ENCODE measurements at regions not wholly inside any gene's neighbourhood (a gene's known extent, or its start where the extent isn't known, plus 50 kb on each side); places are given as distances from the start of the nearest gene placed in this dataset.

DNA sequence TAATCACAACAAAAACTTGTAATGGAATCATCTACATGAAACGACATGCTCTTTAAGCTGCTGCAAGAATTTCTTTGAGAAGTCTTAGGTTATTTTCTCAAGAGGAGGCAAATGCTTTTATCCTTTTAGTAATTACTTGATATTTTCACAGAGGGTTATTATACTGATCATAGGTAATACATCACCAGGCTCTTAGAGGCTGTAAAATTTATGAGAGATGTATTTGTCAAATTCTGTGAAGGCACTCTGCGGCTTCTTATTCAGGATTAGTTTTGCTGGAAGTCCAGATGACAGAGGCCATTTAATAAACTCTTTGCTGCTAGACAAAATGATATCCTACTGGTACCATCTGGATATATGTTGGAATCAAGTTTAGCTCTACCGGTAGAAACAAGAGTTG lies 624.3 kb upstream of the BRINP3 start:
- no peak overlapping the region for H3K4me3 ChIP-seq (ENCODE audit: low read depth, low read length)
- TF ChIP-seq, protein P1, sequence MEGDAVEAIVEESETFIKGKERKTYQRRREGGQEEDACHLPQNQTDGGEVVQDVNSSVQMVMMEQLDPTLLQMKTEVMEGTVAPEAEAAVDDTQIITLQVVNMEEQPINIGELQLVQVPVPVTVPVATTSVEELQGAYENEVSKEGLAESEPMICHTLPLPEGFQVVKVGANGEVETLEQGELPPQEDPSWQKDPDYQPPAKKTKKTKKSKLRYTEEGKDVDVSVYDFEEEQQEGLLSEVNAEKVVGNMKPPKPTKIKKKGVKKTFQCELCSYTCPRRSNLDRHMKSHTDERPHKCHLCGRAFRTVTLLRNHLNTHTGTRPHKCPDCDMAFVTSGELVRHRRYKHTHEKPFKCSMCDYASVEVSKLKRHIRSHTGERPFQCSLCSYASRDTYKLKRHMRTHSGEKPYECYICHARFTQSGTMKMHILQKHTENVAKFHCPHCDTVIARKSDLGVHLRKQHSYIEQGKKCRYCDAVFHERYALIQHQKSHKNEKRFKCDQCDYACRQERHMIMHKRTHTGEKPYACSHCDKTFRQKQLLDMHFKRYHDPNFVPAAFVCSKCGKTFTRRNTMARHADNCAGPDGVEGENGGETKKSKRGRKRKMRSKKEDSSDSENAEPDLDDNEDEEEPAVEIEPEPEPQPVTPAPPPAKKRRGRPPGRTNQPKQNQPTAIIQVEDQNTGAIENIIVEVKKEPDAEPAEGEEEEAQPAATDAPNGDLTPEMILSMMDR (IDR thresholded peaks at IDR 0.05; ENCODE audit: insufficient read depth, low read depth, low read length) = no peak
- DNase-seq (ENCODE audit: low read depth) = no peak

DNA sequence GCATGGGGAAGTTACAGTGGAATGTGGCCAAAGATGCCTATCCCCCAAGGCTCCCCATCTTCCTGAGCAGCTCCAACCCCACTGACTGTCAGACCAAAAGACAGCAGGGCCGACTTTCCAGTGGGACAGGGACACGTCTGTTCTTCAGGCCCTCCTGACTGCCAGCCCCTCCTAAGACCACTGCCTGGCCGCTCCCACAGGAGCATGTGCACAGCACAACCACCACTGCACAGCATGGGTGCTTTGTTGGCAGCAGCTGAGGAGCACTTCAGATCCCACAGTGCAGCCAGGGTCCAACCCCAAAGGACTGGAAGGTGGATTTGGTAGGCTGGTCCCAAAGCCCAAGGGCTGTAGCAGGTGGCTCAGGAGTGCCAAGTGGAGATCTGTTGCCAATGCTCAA lies 648.3 kb upstream of the BRINP3 start:
- H3K4me3 ChIP-seq (ENCODE audit: low read depth, low read length) = no peak overlapping the region
- no peak for DNase-seq (ENCODE audit: low read depth)
- TF ChIP-seq, protein P1 (IDR thresholded peaks at IDR 0.05; ENCODE audit: insufficient read depth, low read depth, low read length) = no peak

DNA sequence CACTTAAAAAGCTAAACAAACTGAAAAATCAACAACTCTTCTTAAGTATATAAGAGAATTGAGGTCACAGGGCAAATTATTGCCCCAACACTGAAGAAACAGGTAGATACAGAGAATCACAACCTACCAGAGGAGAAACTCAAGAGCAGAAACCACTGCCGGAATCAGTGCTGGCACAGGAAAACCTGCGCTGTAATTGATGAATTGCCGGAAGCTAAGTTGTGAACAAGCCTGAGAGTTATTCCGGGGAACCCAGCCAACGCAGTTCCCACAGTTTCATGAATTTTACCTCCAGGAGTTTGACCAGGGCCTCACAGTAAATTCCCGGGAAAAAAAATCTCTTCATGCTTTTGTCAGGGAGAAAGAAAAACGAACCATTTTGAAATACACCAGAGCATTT lies 657.1 kb upstream of the BRINP3 start:
- TF ChIP-seq, protein P1 (IDR thresholded peaks at IDR 0.05; ENCODE audit: insufficient read depth, low read depth, low read length) = no peak
- no peak for DNase-seq (ENCODE audit: low read depth)
- H3K4me3 ChIP-seq (ENCODE audit: low read depth, low read length) = no peak overlapping the region

DNA sequence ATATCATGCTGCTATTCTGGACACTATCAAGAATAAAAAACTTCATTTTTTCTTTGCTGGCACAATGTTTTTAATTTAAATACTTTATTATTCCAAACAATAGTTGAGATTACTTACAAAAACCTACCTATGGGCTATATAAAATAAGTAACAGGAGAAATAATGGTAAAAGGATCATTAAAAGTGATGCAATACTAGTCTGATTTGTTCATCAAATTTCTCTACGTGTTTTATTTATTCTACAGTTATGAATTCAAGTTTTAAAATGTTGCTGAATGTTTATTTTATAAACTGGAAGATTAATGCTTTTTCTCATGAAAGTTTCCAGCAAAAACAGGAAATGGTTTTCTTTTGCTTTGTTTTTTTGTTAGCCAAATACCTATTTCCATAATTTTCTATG lies 662.4 kb upstream of the BRINP3 start:
- DNase-seq (ENCODE audit: low read depth) = no peak
- H3K4me3 ChIP-seq (ENCODE audit: low read depth, low read length) = no peak overlapping the region
- TF ChIP-seq, protein P1 (IDR thresholded peaks at IDR 0.05; ENCODE audit: insufficient read depth, low read depth, low read length) = no peak

DNA sequence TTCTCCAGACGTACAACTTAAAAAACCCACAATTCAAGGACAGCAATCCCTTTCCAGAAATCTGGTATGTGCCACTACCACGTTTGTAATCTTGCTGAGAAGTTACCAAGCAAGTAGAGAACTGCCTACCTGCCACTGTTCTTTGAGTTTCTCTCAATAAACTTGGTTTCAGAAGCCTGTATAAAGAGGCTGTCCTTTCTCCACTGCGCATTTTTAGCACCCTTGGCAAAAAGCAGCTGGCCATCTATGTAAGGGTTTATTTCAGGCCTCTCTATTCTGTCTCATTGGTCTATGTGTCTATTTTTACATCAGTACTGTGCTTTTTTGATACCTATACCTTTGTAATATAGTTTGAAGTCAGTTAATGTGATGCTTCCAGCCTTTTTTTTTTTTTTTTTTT lies 665.1 kb upstream of the BRINP3 start:
- no peak overlapping the region for H3K4me3 ChIP-seq (ENCODE audit: low read depth, low read length)
- no peak for DNase-seq (ENCODE audit: low read depth)
- TF ChIP-seq, protein P1 (IDR thresholded peaks at IDR 0.05; ENCODE audit: insufficient read depth, low read depth, low read length) = no peak

DNA sequence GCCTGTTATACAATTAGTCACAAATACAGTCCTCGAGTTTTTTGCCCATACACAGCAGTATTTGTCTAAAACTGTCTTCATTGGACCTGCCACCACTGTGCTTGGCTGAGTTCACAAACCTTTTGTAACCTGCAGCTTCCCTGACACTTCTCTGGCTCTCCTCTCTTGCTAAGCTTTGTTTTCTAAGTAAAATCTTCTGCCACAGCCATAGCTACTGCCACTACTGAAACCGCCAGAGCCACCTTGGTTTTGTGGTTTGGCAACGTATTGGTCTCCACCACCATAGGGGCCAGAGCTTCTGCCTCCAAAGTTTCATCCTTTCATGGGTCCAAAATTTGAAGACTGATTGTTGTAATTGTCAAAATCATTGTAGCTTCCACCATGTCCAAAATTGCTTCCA lies 668.2 kb upstream of the BRINP3 start:
- H3K4me3 ChIP-seq (ENCODE audit: low read depth, low read length) = no peak overlapping the region
- TF ChIP-seq, protein P1 (IDR thresholded peaks at IDR 0.05; ENCODE audit: insufficient read depth, low read depth, low read length) = no peak
- no peak for DNase-seq (ENCODE audit: low read depth)

DNA sequence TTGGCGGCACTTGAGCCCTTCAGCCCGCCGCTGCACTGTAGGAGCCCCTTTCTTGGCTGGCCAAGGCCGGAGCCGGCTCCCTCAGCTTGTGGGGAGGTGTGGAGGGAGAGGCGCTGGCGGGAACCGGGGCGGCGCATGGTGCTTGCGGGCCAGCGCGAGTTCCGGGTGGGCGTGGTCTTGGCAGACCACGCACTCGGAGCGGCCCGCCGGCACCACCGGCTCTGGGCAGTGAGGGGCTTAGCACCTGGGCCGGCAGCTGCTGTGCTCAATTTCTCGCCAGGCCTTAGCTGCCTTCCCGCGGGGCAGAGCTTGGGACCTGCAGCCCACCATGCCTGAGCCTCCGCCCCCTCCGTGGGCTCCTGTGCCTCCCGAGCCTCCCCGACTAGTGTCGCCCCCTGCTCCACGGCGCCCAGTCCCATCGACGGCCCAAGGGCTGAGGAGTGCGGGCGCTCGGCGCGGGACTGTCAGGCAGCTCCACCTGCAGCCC lies 673.7 kb upstream of the BRINP3 start:
- no peak overlapping the region for H3K4me3 ChIP-seq (ENCODE audit: low read depth, low read length)
- DNase-seq (ENCODE audit: low read depth) = no peak
- TF ChIP-seq, protein P1 (IDR thresholded peaks at IDR 0.05; ENCODE audit: insufficient read depth, low read depth, low read length) = no peak
